Endothelial cell of umbilical vein (primary cell): ENCODE measurements at regions not wholly inside any gene's neighbourhood (a gene's known extent, or its start where the extent isn't known, plus 50 kb on each side); places are given as distances from the start of the nearest gene placed in this dataset.

Experiments
- BruUV-seq: library from RNA; stranded (reverse); fragments of 400-500 nt; replicated peaks from 2 replicates; lab custom pipeline; 2021; lab: Mats Ljungman, UMichigan
- CTCF ChIA-PET: fragments of 300-600, 350-600 bp; sonication (Branson Sonifier 250); formaldehyde crosslinking; loops from one replicate; lab custom pipeline; 2021; ENCODE audit warnings: antibody characterized with exemption, inconsistent platforms; lab: Charles Lee
- POLR2A ChIA-PET: fragments of 300-600, 350-600 bp; sonication (Branson Sonifier 250); formaldehyde crosslinking; loops from one replicate; lab custom pipeline; 2021; ENCODE audit warnings: antibody characterized with exemption, inconsistent platforms; lab: Charles Lee
- DNase-seq: peaks from one replicate; pipeline ENCODE4 v3.0.0-alpha.2; 2011; ENCODE audit warnings: low read depth, low spot score
- FAIRE-seq: peaks from 2 replicates; lab custom pipeline; 2011; peaks lifted over from hg19 to GRCh38; lab: Jason Lieb, UNC
- H2AFZ ChIP-seq: 2 replicates; pipeline ENCODE4 v1.6.0; 2012; ENCODE audit warnings: low read depth, low read length, control low read depth, inconsistent platforms
- H3K27ac ChIP-seq: 2 replicates; pipeline ENCODE4 v1.5.1; 2011; ENCODE audit warnings: low read depth, mild to moderate bottlenecking, control low read depth, low read length, moderate library complexity; ENCODE audit not compliant: insufficient read depth
- H3K27me3 ChIP-seq, 2 experiments: 2 replicates each; pipeline versions ENCODE4 v1.6.0 to v1.6.1; 2011; ENCODE audit warnings: low read length in 2 of 2, mixed read lengths in 1 of 2; ENCODE audit not compliant: control insufficient read depth in 2 of 2, insufficient read depth in 2 of 2
- H3K36me3 ChIP-seq, 2 experiments: 2 replicates in 1 of 2; 3 replicates in 1 of 2; pipeline ENCODE4 v1.5.1; 2011; ENCODE audit warnings: low read length in 2 of 2, mild to moderate bottlenecking in 1 of 2, moderate library complexity in 1 of 2; ENCODE audit not compliant: control insufficient read depth in 2 of 2, insufficient read depth in 2 of 2; ENCODE audit errors: extremely low read depth in 1 of 2
- H3K4me1 ChIP-seq: 3 replicates; pipeline ENCODE4 v1.5.1; 2011; ENCODE audit warnings: mild to moderate bottlenecking, low read length; ENCODE audit not compliant: control insufficient read depth, insufficient read depth; ENCODE audit errors: extremely low read depth
- H3K4me2 ChIP-seq: 2 replicates; pipeline ENCODE4 v1.6.1; 2011; ENCODE audit warnings: low read length, control low read depth, mixed read lengths; ENCODE audit not compliant: insufficient read depth
- H3K4me3 ChIP-seq, 3 experiments: fragments of 200-600 bp in 1 of 3; sonication (generic), shearing (Covaris generic) in 1 of 3; replicated peaks in 1 of 3; 2 replicates each; pipeline ENCODE4 v1.5.1; 2011 to 2016; ENCODE audit warnings: control low read depth in 3 of 3, low read length in 3 of 3, mild to moderate bottlenecking in 2 of 3, inconsistent platforms in 1 of 3, low read depth in 1 of 3, moderate library complexity in 1 of 3; ENCODE audit not compliant: insufficient read depth in 1 of 3
- H3K79me2 ChIP-seq: 2 replicates; pipeline ENCODE4 v1.6.0; 2012; ENCODE audit warnings: low read length, inconsistent platforms; ENCODE audit not compliant: control insufficient read depth, insufficient read depth
- H3K9ac ChIP-seq: replicated peaks from 2 replicates; pipeline ENCODE3; 2011; ENCODE audit warnings: low read length, control low read depth; ENCODE audit not compliant: insufficient read depth; ENCODE audit errors: extremely low read depth
- H3K9me1 ChIP-seq: replicated peaks from 3 replicates; pipeline ENCODE4 v1.6.0; 2011; ENCODE audit warnings: mild to moderate bottlenecking, low read length; ENCODE audit not compliant: control insufficient read depth, insufficient read depth; ENCODE audit errors: extremely low read depth
- H3K9me3 ChIP-seq: replicated peaks from 2 replicates; pipeline ENCODE4 v1.5.1; 2012; ENCODE audit warnings: low read length, inconsistent platforms; ENCODE audit not compliant: control insufficient read depth, insufficient read depth
- H4K20me1 ChIP-seq: replicated peaks from 2 replicates; pipeline ENCODE3; 2011; ENCODE audit warnings: mild to moderate bottlenecking, low read length; ENCODE audit not compliant: control insufficient read depth, insufficient read depth; ENCODE audit errors: extremely low read depth
- CTCF ChIP-seq, 2 donors: IDR thresholded peaks; 1 replicate in 1 of 2; 2 replicates in 1 of 2; pipeline ENCODE4 v1.5.1; 2011; ENCODE audit warnings: low read length in 2 of 2, mild to moderate bottlenecking in 2 of 2, moderate library complexity in 2 of 2, control low read depth in 1 of 2, inconsistent platforms in 1 of 2, low read depth in 1 of 2; ENCODE audit not compliant: insufficient read depth in 1 of 2; ENCODE audit errors: extremely low read depth in 1 of 2
- EZH2 ChIP-seq: IDR thresholded peaks from 2 replicates; pipeline ENCODE4 v1.6.1; 2012; ENCODE audit warnings: borderline replicate concordance, low read depth, mild to moderate bottlenecking, moderate library complexity, low read length, inconsistent platforms; ENCODE audit not compliant: severe bottlenecking
- FOS ChIP-seq: IDR thresholded peaks from 2 replicates; pipeline ENCODE4 v1.6.1; 2011; ENCODE audit warnings: mild to moderate bottlenecking, low read length, moderate library complexity, borderline replicate concordance; ENCODE audit not compliant: insufficient read depth
- GATA2 ChIP-seq: IDR thresholded peaks from 2 replicates; pipeline ENCODE4 v1.7.0; 2011; ENCODE audit warnings: low read depth, mild to moderate bottlenecking, moderate library complexity, mixed read lengths, low read length; ENCODE audit not compliant: insufficient read length, insufficient read depth
- JUN ChIP-seq: IDR thresholded peaks from 2 replicates; pipeline ENCODE4 v1.6.1; 2011; ENCODE audit warnings: borderline replicate concordance, low read depth; ENCODE audit not compliant: insufficient read length, insufficient read depth
- MAX ChIP-seq: IDR thresholded peaks from 2 replicates; pipeline ENCODE4 v1.6.1; 2011; ENCODE audit not compliant: insufficient read depth, insufficient read length
- MYC ChIP-seq: IDR thresholded peaks from one replicate; pipeline ENCODE4 v1.6.1; 2011; ENCODE audit warnings: mild to moderate bottlenecking, low read depth, low read length
- POLR2A ChIP-seq: IDR thresholded peaks from 2 replicates; pipeline ENCODE4 v1.6.1; 2012; ENCODE audit warnings: low read depth, mild to moderate bottlenecking, control low read depth, low read length
- POLR2AphosphoS5 ChIP-seq: IDR thresholded peaks from 2 replicates; pipeline ENCODE4 v1.6.1; 2012; ENCODE audit warnings: low read depth, mild to moderate bottlenecking, control low read depth, low read length, moderate library complexity; ENCODE audit not compliant: insufficient read depth
- dilution Hi-C: fragments of 300-500 bp; cut with MboI; formaldehyde crosslinking; loops from one replicate; pipeline ENCODE4 v1.15.0; 2019; ENCODE audit warnings: low sequenced_read_pairs; ENCODE audit not compliant: extremely low pct_ligation_motif_present
- intact Hi-C: fragments of 100-400 bp; cut with micrococcal nuclease; formaldehyde crosslinking; loops from one replicate; pipeline ENCODE4 v1.10.0; 2022

GRCh38 chr11:116414357-116414880 is 358.4 kb downstream of the BUD13 start:
- CTCF ChIA-PET, result interaction anchor here (1.0 to 1.7 kb wide), 4 partner anchors 8 to 56 kb away, joined by 3 to 7 read pairs (median 4); no protein-coding TSS in a partner anchor
- H3K9me1 ChIP-seq, result no peaks in the 10 kb centered on the region
- no peaks in the 10 kb centered on the region for H4K20me1 ChIP-seq
- no peak overlapping the region for H3K27ac ChIP-seq
- H3K36me3 ChIP-seq, result no peaks in the 10 kb centered on the region
- TF ChIP-seq MAX (no peak), CTCF (IDR thresholded peaks at IDR 0.05; ENCODE audit: extremely low read depth in 1 of 2, insufficient read depth in 1 of 2, low read depth in 1 of 2, low read length in 2 of 2) (no peak), FOS (no peak), POLR2A (no peak), MYC (no peak), EZH2 (no peak), POLR2AphosphoS5 (no peak), GATA2 (no peak), JUN (no peak)
- dilution Hi-C loops (no loop called here), intact Hi-C loops (no loop called here)
- no peak overlapping the region for H3K4me3 ChIP-seq
- no peak for DNase-seq
- no peaks in the 10 kb centered on the region for H3K79me2 ChIP-seq
- H2AFZ ChIP-seq, result no peak overlapping the region
- no peak overlapping the region for H3K9ac ChIP-seq
- no TSS peak for BruUV-seq
- FAIRE-seq, result no peak
- no peak overlapping the region for H3K4me2 ChIP-seq
- POLR2A ChIA-PET, result no interaction called here
- peaks cover 0 to 2% of the 10 kb centered on the region in 2 experiments for H3K27me3 ChIP-seq
- no peaks in the 10 kb centered on the region for H3K4me1 ChIP-seq
- H3K9me3 ChIP-seq, result no peaks in the 10 kb centered on the region
